ENCODE measurements at regions not wholly inside any gene's neighbourhood (a gene's known extent, or its start where the extent isn't known, plus 50 kb on each side); places are given as distances from the start of the nearest gene placed in this dataset.

DNA sequence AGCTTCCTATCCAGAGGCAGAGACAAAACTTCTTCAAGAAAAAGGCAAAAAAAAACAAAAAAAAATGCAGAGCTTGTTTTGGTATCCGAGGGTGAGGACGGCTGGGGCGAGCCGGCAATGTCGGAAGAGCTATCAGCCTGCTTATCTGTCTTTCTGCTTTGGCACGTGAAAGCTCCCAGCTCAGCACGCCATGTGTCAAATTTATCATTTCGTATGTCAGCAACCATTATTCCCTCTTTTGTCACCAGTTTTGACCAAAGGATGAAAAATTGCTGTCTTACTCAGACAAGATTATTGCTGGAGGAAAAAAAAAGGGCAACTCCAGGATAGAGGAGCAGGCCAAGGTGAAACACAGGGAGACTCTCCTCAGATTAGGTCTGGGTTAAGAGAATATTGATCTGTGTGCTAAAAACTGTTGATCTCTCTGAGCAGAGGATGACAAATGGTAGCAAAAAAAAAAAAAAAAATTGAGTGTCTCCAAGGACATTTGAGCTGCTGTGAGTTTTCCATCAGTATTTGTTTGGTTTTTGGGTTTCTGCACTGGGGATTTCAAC is 532.0 kb upstream of the POU3F3 start:
- DNase-seq, result no peak

DNA sequence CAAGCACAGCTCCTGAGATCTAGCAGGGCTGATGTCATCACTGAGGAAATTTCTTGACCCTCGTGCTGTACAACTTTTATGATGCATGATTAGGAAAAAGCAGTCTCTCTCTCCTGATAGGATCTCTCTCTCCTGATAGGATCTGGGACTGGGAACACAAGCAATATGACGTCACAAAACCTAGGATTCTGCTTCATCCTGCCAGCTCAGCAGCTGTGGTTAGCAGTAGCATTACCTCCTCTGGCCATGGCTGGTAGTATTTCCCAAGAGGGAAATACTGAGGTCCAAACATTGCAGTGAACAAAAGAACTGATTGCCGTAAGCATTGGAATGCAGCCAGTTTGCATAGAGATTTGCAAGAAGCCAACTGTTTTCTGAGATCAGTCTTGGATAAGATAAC is 521.2 kb upstream of the POU3F3 start:
- no peak for DNase-seq

DNA sequence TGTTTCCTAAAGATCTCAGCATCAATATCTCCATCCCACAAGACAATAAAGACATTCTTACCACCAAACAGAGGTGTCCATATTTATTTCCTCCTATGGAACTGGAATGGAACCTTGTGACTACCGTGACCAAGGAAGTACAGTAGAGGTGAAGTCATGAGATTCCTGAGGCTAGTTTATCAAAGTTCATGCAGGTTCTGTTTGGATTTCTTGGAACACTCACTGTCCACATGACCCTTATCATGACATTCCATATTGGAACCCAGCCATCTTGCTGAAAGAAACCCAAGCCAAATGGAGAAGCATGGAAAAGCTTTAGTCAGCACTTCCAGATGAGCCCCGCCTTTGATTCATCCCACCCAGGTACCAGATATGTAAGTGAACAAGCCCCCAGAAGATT is 516.0 kb upstream of the POU3F3 start:
- DNase-seq, result no peak

DNA sequence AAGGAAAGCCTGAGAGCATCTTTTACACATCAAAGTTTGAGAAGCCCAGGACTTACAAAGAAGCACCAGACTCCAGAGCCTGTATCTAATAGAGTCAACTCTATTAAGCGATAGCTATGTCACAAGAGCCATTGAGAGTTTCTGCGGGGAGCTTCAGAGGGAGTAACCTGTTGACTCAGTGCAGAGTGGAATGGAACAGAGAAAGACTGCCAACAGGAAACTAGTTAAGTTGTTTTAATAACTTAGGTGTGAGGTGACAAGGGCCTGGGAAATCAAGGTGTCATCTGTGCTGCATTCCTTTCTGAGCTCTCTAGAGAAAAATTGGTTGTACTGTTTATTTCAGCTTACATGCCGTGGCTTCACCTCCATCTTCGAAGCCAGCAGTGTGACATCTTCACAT is 513.8 kb upstream of the POU3F3 start:
- DNase-seq, result peak; percentile 57

DNA sequence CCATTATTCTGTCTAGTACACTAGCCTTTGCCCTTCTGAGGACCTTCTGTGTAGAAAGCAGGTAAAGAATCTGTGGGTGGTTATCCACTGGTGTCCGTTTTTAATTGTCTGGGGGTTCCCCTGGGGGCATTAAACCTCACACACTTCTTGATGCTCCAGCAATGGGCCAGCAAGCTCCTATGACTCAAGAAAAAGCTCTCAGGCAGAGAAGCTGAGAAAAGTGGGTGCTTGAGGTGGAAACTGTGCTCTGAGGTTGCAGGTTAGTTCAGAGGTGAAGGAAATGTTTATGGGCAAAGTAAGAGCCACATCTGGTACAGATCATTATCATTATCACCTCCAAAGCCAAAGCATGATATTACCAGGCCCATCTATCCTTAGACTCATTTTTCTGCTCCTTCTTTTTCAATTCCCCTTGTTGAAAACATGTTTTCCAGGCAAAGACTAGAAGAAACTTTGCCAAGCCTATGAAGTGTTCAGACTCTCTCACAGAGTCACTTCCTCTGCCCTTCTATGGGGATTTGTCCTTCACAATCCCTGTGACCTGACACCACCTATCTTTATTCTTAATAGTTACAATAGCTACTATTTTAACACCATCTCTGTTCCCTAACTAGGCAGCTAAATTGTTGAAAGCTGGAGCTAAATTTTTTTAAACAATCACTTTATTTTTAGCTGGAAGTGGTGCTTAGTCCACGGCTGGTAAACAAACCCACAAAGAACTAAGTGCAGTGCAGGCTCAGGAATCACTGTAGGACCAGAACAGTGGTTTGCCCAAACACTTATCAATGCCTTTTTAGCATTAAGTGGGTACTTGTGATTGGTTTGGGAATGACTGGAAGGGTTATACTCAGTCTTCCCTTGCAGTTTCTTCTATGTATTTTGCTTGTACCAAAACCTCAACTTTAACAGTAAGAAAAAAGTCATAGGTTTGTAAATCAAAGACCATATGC is 512.8 kb upstream of the POU3F3 start:
- no peak for DNase-seq

DNA sequence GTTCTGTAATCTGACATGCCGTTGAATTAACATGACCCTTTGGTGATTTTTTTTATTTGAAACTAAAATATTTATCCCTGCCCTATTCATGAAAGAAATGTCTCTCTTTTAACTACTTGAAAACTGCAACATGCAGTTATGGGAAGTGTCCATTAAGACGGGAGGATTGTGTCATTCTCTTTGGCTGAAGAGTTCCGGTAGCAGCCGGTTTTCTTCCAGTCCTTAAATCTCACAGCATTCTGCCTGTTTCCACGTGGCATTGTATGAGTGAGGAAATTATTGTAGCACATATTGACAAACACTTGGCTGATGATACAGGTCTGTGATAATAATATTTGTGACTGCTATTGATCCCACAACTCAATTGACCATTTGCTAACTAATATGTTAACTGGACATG is 509.6 kb upstream of the POU3F3 start:
- no peak for DNase-seq

DNA sequence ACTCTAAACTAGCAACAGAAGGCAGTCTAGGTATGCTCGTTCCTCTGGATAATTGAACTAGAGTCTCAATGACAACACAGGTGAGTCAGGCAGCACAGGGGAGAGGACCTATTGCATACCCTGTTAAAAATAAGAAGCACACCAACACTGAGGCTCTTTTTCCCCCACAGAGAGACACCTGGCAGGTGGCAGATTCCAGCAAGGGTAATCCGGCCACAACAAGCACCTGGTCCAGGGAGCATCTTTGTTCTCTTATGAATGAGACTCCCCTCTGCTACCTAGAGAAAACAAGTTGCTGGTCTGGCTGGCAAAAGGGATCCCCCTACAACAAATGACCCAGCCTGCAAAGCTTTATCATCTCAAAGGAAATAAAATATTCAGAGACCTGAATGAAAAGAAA is 508.9 kb upstream of the POU3F3 start:
- no peak for DNase-seq

DNA sequence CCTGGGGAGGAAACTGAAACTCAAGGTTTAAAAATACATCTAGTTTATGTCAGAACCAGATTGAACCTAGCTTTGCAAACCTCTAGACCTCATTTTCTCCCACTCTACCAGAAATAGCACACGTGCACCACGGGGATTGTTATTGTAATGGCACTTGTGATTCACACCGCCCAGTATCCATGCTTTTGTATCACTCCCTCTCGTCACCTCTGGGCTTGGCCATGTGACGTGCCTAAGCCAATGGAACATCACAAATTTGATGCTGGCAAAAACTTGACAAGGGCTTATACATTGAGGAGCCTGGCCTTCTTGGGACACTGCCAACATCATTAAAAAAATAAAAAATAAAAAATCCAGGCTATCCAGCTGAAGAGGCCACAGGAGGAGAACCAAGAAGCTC is 495.8 kb upstream of the POU3F3 start:
- no peak for DNase-seq

DNA sequence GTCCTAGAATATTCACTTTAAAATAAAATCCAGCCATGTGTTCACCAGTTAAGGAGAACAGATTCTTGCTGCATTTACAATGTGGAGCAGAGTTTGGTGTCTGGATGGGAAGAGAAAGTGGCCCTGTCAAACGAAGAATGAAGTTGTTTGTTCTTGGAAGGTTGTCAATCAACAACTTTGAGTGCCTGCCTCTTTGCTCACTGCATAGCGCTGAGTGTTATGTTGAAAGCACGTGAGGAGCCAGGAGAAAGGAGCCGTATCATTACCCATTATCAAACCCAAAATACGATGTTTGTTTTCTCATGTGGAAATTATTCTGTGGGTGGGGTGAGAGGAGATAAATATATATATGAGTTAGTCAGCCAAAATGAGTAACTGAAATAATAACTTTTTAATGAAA is 492.5 kb upstream of the POU3F3 start:
- DNase-seq, result no peak

DNA sequence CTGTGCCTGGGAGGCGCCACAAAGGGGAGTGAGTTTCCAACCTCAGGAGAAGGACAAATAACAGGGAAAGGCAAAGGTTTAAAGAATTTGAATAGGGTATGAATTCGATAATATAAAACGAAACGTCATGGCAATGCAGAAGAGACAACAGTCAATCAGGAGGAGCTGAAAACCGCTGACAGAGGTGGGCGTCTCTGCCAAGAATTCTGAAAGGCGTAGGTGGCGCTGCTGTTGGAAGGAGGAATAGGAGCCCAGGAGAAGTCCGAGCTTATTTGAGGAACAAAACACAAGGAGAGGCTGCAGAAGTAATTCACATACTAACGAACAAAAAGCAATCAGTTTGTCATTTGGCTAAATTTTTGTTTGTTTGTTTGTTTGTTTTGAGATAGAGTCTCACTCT is 485.8 kb upstream of the POU3F3 start:
- no peak for DNase-seq

DNA sequence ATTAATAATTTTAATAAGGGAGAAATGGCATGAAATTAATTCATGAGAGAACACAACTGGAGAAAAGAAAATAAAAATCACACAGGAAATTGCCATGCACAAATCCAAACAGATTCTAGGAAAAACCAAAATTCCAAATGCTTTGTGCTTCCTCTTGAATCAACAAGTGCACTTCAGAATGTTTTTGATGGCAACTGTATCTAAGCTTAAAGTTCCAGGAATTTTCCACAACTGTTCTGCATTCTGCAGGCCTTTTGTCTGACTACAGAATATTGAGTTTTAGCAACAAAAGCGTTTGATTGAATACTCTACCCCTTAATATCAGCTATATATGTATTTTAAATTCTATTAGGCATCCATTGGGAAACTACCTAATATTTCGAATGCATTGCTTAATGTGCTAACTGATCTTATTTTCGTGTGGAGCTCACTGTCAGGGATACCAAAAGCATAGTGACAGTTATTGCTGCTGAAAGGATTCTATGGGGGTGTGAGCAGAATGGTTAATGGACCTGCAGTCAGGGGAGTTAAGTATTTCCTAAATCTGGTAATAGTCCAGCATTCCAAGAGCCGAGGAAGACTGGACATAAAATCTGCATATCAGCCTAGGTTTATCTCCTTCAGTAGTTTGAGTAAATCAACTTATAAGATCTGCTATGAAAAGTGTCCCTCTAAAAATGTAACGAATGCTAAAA is 482.7 kb upstream of the POU3F3 start:
- DNase-seq, result no peak

DNA sequence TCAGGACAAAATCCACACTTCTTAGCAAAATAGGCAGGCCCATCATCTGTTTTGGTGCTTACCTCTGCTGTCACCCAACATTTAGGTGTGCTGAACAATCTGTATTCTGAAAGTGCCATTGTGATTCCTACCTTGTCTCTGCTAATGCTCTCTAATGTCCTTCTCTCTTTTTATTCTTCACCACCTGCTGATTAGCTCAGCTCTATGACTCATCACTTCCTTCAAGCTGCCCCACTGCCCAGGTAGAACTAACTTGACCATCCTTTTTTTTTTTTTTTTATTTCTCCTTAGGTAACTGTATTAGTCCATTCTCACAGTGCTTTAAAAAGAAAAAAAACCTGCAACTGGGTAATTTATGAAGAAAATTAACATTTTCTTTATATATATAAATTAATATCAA is 478.7 kb upstream of the POU3F3 start:
- DNase-seq, result no peak

DNA sequence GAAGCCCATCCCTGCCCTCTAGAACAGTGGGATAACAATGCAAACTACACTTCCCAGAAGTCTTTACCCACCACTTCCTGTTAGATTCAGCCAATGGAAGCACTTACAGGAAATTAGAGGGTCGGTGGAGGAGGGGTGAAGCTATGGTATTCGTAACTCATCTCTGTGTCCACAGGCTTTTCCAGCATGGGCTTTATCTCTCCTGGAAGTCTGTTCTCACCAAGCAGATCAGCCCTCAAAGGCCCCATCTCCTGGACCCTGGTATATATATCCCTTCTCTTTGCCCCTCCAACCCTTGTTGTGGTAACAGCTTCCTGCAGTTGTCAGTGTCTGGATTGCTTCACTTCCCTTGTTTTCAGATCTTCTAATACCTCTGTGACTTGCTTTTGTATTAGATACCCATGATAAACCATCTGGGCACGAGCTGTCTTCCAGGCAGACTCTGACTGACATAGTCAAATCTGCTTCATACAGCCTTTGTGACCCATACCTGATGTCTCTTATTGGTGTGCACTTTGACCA is 475.0 kb upstream of the POU3F3 start:
- no peak for DNase-seq

DNA sequence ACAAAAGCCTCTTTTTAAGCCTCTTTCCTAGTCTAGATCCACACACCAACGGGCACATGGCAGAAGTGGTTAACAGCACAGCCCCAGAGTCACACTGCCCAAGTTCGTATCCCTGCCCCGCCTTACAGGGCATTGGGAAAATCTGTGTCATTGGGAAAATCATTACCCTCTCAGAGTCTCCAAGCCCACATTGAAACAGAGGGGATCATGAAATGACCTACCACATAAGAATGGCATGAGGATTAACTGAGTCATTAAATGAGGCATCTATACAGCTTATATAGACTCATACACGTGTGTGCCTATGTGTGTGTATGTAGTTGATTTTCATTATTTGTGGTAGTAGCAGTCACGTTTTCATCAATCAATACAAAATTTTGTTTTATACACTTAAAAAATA is 469.0 kb upstream of the POU3F3 start:
- no peak for DNase-seq

DNA sequence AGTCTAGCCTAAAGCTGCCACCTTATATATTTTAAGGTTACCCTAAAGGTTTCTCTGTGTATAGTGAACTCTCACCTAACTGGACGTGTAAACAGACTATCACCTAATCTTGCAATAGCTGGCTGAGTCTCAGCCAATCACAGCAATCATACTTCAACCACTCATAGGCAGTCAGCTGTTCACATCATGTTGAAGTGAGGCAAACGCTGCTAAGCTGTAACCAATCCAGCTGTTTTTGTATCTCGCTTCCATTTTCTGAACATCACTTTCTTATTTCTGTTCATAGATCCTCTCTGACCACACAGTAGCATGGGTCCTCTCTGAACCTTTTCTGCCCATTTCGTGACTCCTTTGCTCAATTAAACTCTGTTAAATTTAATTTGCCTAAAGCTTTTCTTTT is 468.2 kb upstream of the POU3F3 start:
- DNase-seq, result no peak

DNA sequence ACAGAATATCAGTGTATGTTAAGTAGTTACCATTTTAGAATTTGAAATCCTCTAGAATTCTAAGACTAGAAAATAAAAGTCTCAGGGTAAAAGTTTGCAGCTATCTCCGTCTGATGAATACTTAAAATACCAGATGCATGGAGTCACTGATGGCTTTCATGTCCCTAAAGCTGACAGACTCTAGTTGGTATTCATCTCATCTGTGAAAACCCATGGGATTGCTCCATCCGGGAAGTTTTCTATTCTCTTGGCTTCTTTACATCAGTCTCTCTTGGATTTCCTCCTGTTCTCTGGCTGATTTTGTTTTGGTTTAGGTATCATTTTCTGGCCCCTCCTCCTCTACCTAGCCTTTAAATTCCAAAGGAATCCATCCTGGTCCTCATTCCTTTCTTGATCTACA is 465.6 kb upstream of the POU3F3 start:
- DNase-seq, result no peak

DNA sequence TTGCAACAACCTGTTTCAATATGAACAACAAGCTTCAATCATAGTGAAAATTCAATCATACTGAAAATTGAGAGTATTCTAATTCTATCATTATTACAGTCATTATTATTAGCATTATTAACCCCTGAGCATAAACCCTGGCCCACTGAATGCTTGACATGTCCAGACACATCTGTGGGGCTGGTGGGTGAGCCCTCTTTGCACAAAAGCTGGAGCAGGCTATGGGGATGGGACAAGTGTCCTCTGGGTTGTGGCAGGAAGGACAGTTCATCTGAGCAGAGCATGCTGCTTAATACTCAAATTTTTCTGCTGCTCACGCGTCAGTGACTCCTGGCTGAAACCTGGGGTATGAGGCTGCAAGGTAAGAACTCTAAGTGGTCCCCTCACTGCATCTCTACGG is 451.1 kb upstream of the POU3F3 start:
- DNase-seq, result no peak

DNA sequence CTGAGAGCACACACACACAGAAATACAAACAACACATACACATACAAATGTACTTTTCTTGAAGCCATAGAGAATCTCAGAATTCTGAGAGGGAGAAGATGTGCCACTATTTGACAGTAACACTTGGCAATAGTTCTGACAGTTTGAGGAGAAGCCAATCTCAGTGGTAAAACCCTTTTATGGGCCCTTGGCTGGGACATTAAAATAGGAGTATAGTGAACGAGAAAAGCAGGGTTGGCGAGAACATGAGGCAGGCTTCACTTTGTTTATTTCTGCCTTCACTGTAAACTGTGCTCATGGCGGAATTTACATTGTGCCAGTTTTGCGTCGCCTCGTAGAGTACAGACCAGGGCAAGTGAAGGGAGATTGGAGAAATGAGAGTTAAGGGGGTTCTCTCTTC is 449.4 kb upstream of the POU3F3 start:
- no peak for DNase-seq

DNA sequence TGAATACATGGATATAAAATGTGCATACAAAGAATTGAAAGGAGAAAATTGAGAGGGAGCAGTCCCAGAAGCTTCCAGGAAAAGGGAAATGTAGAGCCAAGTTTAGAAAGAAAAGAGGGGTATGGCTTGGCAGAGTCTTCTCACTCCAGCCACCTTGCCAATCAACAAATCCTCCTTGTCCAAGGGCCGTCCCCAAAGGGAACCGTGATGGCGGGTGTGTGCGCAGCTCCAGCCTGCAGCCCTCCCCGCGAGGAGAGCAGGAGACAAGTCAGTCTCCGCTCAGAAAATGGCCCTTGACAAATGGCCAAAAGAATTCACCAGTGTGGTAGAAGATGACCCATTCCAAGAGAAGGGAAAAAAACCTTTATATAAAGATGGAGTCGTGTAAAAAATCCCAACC is 448.3 kb upstream of the POU3F3 start:
- no peak for DNase-seq

DNA sequence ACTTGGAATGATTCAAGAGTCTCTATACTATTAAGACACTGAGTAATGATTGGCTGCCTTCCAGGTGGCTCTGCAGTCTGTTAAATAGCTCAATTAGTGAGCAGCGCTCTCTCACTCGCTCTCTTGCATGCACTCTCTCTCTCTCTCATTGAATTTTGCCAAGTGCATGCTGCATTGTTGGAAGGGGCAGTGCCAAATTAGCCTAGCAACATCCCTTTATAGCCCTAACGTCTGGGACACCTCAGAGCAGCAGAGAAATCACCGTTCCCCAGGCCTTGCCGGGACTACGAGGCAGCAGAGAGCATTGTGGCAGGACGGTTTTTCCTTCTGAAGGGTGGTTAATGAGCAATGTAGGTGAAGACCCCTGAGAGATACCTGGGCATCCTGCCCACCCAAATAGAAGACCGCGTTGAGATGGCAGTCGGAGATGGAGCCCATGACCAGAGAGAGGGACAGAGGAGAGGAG is 447.6 kb upstream of the POU3F3 start:
- DNase-seq, result peak; percentile 11

DNA sequence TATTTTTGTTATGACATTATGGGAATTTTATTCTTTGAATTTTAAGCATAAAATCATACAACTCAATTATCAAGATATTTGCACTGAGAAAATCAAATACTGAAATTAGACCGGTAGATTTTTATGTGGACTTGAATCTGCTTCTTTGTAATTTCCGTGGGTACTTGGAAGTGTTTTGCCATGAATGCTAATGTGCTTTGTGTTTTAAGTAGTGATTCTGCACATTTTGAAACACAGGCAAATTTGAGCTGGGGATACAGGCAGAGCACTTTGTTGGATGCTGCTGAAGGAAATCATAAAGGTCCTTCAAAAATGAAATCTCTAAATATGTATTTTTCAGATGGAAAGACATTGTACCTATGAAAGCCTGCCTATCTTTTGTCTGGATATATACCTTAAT is 446.3 kb upstream of the POU3F3 start:
- DNase-seq, result no peak

DNA sequence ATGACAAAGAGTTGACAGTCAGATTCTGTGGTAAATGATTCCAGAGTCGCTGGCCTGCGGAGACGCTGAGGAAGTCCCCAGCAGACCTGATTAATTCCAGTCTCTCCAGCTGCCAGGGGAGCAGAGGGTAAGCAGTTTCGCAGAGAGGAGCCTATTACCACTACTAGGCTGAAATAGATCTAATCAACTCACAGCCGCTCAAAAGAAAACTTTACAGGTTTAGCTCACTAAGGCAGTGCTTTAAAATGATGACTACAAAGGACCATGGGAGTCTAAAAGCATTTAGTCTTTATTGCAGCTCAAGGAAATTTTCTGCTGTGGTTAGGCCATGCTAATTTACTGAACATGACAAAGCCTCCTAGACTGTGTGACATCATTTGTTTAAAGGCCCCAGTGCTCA is 445.6 kb upstream of the POU3F3 start:
- DNase-seq, result no peak

DNA sequence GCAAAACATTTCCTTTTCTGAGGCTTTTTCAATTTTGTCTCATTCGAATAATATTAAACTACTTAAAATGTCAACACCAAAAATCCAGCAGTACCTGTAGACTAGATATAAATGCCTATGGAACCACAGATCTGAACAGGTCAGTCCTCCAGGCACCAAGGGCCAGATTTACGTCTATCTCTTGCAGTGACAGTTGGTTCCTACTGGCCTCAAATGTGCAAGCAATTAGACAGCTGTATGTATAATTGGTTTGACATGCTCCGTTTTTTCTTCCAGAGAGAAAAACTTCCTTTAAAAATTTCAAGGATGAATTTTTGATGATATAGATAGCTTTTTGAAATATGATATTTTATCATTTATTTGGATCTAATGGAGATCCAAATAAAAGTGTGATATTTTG is 443.8 kb upstream of the POU3F3 start:
- no peak for DNase-seq

DNA sequence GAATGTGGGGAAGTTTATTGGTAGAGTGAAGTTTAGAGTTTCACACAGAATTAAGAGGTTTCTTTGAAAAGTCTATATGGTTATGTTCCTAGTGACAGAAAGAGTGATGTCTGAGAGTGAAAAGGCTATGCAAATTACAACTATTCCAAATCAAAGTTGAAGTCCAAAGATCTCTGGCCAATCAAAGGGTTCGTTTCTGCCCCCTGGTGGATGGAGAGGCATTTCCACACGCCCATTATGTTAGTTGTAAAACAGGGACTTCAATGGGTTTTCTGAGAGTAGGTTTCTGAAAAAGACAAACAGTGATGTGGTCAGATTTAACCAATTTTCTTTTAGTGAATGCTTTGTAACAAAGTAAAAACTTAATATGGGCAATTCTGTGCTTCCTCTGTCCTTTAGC is 441.5 kb upstream of the POU3F3 start:
- DNase-seq, result no peak

Measured in NCI-H510A (cell line).